ENCODE measurements at regions not wholly inside any gene's neighbourhood (a gene's known extent, or its start where the extent isn't known, plus 50 kb on each side); places are given as distances from the start of the nearest gene placed in this dataset.

DNA sequence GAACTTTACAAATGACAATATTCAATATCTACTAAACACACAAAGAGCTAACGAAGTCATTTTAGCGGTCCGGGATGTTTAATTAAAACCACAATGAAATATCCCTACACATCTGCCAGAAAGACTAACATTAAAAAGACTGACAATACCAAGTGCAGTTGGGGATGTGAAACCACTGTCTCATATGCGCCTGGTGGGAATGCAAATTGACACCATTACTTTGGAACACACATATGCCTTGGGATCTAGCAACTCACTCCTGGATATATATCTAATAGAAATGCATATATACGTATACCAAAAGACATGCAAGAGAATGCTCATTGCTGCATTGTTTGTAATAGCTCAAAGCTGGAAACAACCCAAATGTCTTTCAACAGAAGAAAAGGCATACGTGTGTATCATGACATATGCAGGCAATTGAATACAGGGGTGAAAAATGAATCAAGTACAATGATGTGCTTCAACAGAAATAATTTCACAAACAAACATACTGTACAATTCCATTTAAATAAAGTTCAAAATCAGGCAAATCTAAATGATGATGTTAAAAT lies 153.3 kb downstream of the CARTPT start:
- DNase-seq: no peak

DNA sequence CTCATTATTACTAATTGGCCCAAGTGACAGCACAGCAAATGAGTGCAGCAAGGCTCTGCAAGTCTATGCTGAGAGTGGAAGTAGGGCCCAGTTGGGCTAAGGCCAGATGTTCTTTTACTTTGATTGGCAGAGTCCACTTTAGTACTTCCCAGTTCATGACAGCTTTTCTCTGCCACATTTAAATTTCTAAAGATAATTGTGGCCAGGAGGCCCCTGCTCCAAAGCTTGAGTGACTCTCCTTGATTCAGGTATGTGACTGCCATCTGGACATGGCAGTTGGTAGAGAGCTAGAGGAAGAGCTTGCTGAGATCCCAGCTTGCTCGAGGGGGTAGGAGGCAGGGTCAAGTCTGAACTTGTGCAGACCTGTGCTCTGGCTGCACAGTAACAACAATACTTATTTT lies 154.1 kb downstream of the CARTPT start:
- no peak for DNase-seq

DNA sequence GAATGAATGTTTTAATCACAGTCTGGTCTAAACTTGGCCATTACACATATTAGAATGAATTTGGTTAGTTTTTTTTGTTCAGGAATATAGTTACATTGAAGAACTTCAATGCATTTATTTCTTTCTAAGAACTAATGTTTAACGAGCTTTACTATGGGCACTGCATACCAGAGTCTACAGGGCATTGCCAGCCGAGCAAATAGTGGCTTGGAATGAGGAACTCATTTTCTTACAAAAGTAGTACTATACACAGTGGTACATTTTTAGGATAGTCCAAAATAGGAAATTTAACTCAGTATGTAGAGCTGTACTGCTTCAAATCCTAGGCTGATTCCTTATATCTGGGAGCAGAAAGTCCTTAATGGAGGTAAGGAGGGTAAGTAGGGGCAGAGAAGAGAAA lies 155.4 kb downstream of the CARTPT start:
- no peak for DNase-seq

- DNase-seq: no peak
Observed at GRCh38 chr5:71877511-71877910, 158.4 kb downstream of the CARTPT start.

DNA sequence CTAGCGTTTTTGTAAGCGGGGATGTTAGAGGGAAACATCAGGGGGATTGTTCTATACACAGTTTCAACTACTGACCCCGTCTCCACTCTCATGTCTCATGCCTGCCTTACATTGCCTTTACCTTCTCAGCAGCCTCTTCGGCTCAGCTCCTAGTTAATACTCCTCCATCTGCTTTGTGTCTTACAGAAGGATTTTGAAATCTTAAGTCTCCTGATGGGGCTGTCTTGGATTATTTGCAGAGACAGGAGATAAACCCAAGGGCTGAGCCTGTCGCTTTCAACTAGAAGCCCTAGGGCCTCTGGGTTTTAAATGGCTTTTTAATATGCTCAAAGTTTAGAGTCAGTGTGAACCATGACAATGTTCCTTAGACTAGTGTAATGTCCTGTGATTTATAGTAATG lies 161.5 kb downstream of the CARTPT start:
- no peak for DNase-seq

- no peak for DNase-seq
Observed at GRCh38 chr5:71882826-71883741, 164.0 kb downstream of the CARTPT start.

DNA sequence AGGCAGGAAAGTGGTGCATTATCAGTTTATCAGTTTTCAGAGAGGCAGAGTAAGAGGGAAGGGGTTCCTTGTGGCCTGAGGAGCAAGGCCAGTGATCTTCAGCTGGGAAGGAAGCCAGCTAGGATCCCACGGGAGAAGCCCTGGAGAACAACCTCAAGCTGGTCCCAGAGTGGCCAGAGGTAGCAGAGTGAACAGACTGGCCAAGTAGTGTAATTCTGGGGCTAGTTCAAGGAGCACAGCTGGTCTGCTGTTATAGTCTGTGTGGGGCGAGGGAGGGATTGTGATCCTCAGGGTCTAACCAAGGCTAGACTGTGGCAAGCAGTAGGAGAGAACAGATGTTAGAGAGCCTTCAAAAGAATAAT lies 164.6 kb downstream of the CARTPT start:
- DNase-seq: no peak

GRCh38 chr5:71884926-71885325 lies 165.9 kb downstream of the CARTPT start:
- DNase-seq: no peak

- no peak for DNase-seq
Observed at GRCh38 chr5:71886406-71886805, 167.3 kb downstream of the CARTPT start.

DNA sequence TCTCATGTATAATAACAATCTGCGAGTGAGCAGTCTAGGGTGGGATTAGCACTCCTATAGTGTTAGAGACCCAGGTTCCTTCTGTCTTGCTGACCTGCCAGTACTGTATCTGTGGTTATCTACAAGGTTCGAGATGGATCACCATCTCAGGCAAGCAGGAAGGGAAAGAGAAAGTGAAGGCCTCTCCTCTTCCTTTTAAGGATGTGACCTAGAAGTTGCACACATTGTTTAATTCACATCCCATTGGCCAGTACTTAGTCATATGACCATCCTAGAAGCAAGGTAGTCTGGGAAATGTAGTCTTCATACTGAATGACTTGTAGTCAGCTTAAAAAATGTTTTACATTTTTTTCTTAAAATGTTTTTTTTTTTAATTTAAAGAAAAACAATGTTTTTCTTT lies 168.6 kb downstream of the CARTPT start:
- DNase-seq: no peak

- no peak for DNase-seq
Observed at GRCh38 chr5:71891406-71891805, 172.3 kb downstream of the CARTPT start.

- no peak for DNase-seq
Observed at GRCh38 chr5:71891856-71892255, 172.8 kb downstream of the CARTPT start.

DNA sequence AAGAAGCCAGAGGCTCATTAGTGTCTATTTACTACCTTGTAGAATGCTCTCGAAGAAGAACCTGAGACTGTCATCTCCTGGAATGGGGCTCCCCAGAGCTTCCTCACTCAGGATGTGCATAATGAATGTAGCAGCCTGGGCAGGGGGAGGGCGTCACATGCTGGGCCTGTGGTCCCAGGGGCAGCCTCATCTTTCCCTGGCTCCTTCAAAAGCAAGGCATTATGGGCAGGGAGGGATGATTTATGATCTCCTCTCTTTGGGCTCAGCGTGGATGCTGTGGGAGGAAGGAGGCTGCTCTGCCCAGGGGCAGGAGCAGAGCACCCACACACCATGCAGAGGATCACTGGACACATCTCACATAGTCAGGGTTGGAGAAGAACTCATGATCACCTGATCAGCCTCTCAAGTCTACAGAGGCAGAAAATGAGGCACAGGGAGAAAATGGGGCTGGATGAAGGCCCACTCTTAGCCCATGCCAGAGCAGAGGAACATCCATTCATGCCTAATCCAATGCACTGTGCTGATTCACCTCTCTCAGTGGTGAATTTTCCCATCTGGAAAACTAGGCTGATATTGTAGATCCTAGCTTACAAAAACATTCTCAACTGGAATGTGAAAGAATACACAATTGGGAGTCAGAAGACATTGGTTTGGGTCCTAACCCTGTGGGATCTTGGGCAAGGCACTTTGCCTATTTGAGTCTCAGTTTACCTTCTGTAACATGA lies 173.7 kb downstream of the CARTPT start:
- no peak for DNase-seq

- no peak for DNase-seq
Observed at GRCh38 chr5:71893451-71893850, 174.4 kb downstream of the CARTPT start.

- no peak for DNase-seq
Observed at GRCh38 chr5:71894091-71894490, 175.0 kb downstream of the CARTPT start.

GRCh38 chr5:71895546-71895945 lies 176.5 kb downstream of the CARTPT start:
- DNase-seq: no peak

GRCh38 chr5:71899865-71900342 lies 180.8 kb downstream of the CARTPT start:
- DNase-seq: no peak

DNA sequence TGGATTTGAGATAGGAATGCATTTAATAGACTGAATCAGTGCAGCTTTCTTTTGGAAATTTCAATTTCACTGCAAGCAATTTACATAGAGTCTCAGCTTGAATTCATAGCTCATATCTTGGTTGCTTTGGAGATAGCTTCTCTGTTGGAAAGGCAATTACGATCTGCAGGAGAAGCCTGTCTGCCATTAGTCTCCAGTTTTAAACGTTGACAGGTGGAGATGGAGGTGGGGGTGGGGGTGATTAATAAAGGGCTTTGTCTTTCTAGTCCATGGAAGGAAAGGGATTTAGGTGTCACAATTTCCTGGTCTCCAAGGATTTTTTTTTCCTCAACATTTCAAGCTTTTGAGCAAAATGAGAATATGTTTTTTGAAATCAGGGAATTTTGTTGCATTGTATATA lies 184.7 kb downstream of the CARTPT start:
- no peak for DNase-seq

- no peak for DNase-seq
Observed at GRCh38 chr5:71904852-71905251, 185.8 kb downstream of the CARTPT start.

GRCh38 chr5:71905834-71906711 lies 187.0 kb downstream of the CARTPT start:
- no peak for DNase-seq

DNA sequence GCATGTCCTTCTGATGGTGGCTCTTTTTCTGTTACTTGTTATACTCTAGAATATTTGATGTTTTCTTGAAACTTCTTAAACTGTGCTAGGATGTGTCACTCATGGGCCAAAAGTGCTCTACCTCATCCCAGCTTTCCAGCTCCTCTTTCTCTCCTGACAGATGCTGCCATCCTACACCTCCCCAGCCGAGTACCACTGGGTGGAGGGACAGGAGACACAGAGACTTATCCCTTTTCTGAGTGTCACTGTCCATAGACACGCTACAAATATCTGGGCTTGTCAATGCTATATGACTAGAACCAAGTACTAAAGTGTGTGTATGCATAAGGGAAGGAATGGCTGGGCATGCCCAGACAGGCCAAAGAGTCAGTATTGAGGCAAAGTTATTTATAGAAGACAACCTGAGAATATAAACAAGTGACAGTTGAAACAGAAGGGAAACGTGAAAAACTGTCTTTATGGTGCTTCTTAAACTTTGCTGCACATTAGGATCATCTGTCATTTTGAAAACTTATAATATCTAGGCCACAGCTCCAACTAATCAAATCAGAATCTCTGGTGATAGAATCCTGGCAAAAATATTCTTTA lies 188.0 kb downstream of the CARTPT start:
- no peak for DNase-seq

GRCh38 chr5:71907608-71908145 lies 188.6 kb downstream of the CARTPT start:
- no peak for DNase-seq
